ENCODE measurements at regions not wholly inside any gene's neighbourhood (a gene's known extent, or its start where the extent isn't known, plus 50 kb on each side); places are given as distances from the start of the nearest gene placed in this dataset.

GRCh38 chr9:64622058-64622457 lies 663.0 kb downstream of the FOXD4L5 start:
- peak; percentile 52 for DNase-seq
